Type B pancreatic cell (in vitro differentiated cells): ENCODE measurements at regions not wholly inside any gene's neighbourhood (a gene's known extent, or its start where the extent isn't known, plus 50 kb on each side); places are given as distances from the start of the nearest gene placed in this dataset.

Experiments
- DNase-seq: peaks from one replicate; pipeline ENCODE4 v3.0.0; 2021; ENCODE audit warnings: mixed read lengths; ENCODE audit not compliant: unreplicated experiment; ENCODE audit errors: extremely low spot score
- H3K27ac Mint-ChIP-seq: 2 replicates; pipeline ENCODE4 v1.8.0; 2021; ENCODE audit warnings: mild to moderate bottlenecking, mixed read lengths
- H3K27me3 Mint-ChIP-seq: 2 replicates; pipeline ENCODE4 v1.8.0; 2021; ENCODE audit warnings: mixed read lengths
- H3K36me3 Mint-ChIP-seq: 2 replicates; pipeline ENCODE4 v1.8.0; 2021; ENCODE audit warnings: mixed read lengths
- H3K4me1 Mint-ChIP-seq: one replicate; pipeline ENCODE4 v1.8.0; 2021; ENCODE audit warnings: mixed read lengths; ENCODE audit not compliant: unreplicated experiment
- H3K4me3 Mint-ChIP-seq: 2 replicates; pipeline ENCODE4 v1.8.0; 2021; ENCODE audit warnings: mild to moderate bottlenecking, mixed read lengths
- H3K9me3 Mint-ChIP-seq: 2 replicates; pipeline ENCODE4 v1.8.0; 2021; ENCODE audit warnings: mixed read lengths
- TF ChIP-seq, protein P1 (sequence below): fragments of 200-600 bp; sonication (generic); conservative IDR thresholded peaks from 2 replicates; pipeline ENCODE4 v1.5.0; 2021; ENCODE audit warnings: antibody characterized with exemption, mild to moderate bottlenecking

DNA sequence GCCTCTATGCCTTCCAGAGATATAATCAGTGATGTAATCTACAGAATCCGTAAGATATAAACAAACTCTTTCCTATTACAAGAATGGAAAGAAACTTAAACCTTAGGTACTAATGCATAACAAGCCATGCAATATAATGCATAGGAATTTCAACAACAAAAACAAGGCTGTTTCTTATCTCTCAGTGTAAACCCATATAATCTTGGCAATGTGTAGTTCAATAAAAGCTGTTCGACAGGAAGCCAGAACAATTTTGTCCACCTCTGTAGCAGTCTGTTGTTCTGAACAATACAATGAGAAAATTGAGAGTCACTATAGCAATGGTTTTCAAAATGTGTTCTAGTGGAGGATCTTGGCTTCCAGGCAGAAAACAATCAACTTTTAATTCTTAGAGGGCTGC is 111.5 kb upstream of the FREM2 start:
- peaks cover 4% of the 10 kb centered on the region for H3K4me1 Mint-ChIP-seq
- TF ChIP-seq, protein P1, sequence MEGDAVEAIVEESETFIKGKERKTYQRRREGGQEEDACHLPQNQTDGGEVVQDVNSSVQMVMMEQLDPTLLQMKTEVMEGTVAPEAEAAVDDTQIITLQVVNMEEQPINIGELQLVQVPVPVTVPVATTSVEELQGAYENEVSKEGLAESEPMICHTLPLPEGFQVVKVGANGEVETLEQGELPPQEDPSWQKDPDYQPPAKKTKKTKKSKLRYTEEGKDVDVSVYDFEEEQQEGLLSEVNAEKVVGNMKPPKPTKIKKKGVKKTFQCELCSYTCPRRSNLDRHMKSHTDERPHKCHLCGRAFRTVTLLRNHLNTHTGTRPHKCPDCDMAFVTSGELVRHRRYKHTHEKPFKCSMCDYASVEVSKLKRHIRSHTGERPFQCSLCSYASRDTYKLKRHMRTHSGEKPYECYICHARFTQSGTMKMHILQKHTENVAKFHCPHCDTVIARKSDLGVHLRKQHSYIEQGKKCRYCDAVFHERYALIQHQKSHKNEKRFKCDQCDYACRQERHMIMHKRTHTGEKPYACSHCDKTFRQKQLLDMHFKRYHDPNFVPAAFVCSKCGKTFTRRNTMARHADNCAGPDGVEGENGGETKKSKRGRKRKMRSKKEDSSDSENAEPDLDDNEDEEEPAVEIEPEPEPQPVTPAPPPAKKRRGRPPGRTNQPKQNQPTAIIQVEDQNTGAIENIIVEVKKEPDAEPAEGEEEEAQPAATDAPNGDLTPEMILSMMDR: no peak
- no peaks in the 10 kb centered on the region for H3K27me3 Mint-ChIP-seq
- H3K9me3 Mint-ChIP-seq: peaks cover 10% of the 10 kb centered on the region
- H3K27ac Mint-ChIP-seq: no peak overlapping the region
- no peak for DNase-seq
- H3K36me3 Mint-ChIP-seq: no peaks in the 10 kb centered on the region
- no peak overlapping the region for H3K4me3 Mint-ChIP-seq

DNA sequence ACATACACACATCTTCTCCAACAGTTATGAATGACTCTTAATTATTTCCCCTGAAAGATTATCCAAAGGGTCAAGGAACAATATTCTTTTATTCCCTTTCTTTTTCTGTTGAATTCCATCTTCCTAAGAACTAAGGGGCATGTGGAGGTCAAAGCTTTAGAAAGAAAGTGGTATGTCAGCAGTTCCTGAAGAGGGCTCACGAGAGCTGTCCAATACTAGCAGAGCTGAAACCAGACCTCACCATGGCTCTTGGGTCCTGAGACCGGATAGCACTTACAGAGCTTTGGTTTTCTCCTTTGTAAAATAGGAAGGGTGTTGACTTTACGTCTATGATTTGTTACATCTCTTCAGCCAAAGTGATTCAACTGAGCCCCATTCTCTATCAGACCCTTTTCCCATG is 109.8 kb upstream of the FREM2 start:
- no peak for DNase-seq
- Mint-ChIP-seq H3K4me1 (peaks cover 4% of the 10 kb centered on the region), H3K4me3 (no peak overlapping the region), H3K27ac (no peak overlapping the region), H3K9me3 (peaks cover 4% of the 10 kb centered on the region), H3K27me3 (no peaks in the 10 kb centered on the region), H3K36me3 (no peaks in the 10 kb centered on the region)
- TF ChIP-seq, protein P1: no peak

DNA sequence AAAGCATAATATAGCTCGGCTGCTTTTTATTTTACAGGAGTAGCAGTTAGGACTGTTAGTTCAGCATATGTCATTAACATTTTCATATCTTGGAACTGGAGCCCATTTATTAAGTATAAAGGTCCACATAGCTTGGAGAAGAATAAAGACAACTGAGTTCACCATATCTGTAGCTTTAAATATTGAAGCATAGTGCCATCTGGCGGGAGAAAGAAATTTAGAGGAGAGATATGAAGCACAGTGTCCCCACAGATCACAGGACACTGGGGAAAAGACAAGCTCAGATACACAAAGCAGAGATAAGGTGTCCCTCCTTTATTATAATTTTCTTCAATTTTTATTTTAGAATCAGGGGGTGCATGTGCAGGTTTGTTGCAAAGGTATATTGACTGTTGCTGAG is 104.7 kb upstream of the FREM2 start:
- H3K4me1 Mint-ChIP-seq: no peaks in the 10 kb centered on the region
- TF ChIP-seq, protein P1: peak; percentile 78
- H3K36me3 Mint-ChIP-seq: no peaks in the 10 kb centered on the region
- H3K4me3 Mint-ChIP-seq: no peak overlapping the region
- H3K27me3 Mint-ChIP-seq: no peaks in the 10 kb centered on the region
- no peak overlapping the region for H3K27ac Mint-ChIP-seq
- DNase-seq: no peak
- no peaks in the 10 kb centered on the region for H3K9me3 Mint-ChIP-seq

DNA sequence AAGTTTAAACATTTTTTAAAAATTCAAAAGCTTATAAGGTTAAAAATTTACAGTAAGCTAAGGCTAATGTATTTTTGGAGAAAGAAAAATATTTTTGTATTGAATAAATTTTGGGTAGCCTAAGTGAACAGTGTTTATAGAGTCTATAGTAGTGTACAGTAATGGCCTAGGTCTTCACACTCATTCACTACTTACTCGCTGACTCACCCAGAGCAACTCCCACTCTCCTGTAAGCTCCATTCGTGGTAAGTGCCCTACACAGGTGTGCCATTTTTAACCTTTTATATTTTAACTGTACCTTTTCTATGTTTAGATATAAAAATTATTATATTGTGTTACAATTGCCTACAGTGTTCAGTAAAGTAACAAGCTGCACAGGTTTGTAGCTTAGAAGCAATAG is 96.6 kb upstream of the FREM2 start:
- no peak overlapping the region for H3K27ac Mint-ChIP-seq
- no peak for DNase-seq
- no peaks in the 10 kb centered on the region for H3K9me3 Mint-ChIP-seq
- H3K4me3 Mint-ChIP-seq: no peak overlapping the region
- TF ChIP-seq, protein P1: no peak
- H3K36me3 Mint-ChIP-seq: no peaks in the 10 kb centered on the region
- H3K4me1 Mint-ChIP-seq: no peaks in the 10 kb centered on the region
- H3K27me3 Mint-ChIP-seq: no peaks in the 10 kb centered on the region

DNA sequence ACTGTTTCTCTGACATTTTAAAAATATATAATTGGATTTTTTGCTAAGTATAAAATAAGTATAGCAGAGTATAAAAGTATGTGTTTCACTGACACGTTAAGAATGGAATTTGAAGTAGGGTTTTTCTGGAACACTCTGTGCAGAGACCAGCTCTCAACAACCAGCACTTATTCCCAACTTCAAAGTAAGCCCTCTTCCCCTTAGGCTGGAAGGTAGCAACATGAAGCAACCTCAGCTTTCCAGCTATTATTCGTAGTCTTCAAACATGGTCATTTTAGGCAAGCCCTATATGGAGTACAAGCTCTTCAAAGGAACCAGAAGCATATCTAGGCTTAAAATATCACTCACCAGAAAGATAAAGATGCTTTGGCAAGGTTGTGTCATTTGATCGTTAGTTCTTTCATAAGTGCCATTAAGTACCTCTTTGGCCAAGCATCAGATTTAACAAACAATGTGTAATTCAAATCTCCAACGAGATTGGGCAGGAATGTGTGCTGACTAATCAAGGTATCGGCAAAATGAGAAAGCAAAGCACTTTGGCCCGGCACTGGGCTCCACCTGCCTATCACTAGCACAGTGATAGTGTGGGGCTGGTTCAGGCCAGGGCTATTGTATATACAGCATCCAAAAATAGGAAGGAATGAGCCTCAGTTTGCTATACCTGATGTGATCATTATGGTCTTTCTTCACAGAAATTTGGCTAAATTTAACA is 95.9 kb upstream of the FREM2 start:
- DNase-seq: no peak
- Mint-ChIP-seq H3K36me3 (no peaks in the 10 kb centered on the region), H3K4me1 (no peaks in the 10 kb centered on the region), H3K9me3 (no peaks in the 10 kb centered on the region), H3K27me3 (no peaks in the 10 kb centered on the region), H3K4me3 (no peak overlapping the region), H3K27ac (no peak overlapping the region)
- TF ChIP-seq, protein P1: no peak
